HEK293 (cell line): ENCODE measurements at regions not wholly inside any gene's neighbourhood (a gene's known extent, or its start where the extent isn't known, plus 50 kb on each side); places are given as distances from the start of the nearest gene placed in this dataset.

Experiments
- CTCF ChIA-PET: fragments of 350-600 bp; formaldehyde crosslinking; extraction: SDS; loops from one replicate; lab custom pipeline; 2021; ENCODE audit warnings: antibody characterized with exemption; lab: Yijun Ruan, JAX
- POLR2A ChIA-PET: fragments of 300-600 bp; formaldehyde crosslinking; extraction: SDS; loops from one replicate; lab custom pipeline; 2020; ENCODE audit warnings: antibody characterized with exemption, inconsistent platforms; lab: Yijun Ruan, JAX
- H3K27ac ChIP-seq: fragments of 200-500 bp; sonication (Bioruptor generic); 2 replicates; pipeline ENCODE4 v1.5.1; 2014; ENCODE audit warnings: low read depth, low read length, control low read depth, inconsistent platforms; ENCODE audit errors: extremely low read depth
- H3K36me3 ChIP-seq, 2 experiments: fragments of 200-500 bp in 1 of 2; sonication (Bioruptor generic) in 1 of 2; 1 replicate in 1 of 2; 2 replicates in 1 of 2; pipeline ENCODE4 v1.5.1; 2014 to 2017; ENCODE audit warnings: inconsistent platforms in 2 of 2, low read length in 2 of 2; ENCODE audit not compliant: control insufficient read depth in 2 of 2, insufficient read depth in 1 of 2
- H3K4me1 ChIP-seq: fragments of 200-500 bp; sonication (Bioruptor generic); 2 replicates; pipeline ENCODE4 v1.5.1; 2014; ENCODE audit warnings: mild to moderate bottlenecking, low read length, inconsistent platforms; ENCODE audit not compliant: control insufficient read depth, insufficient read depth
- H3K4me3 ChIP-seq: 2 replicates; pipeline ENCODE4 v1.5.1; 2011; ENCODE audit warnings: low read depth, mild to moderate bottlenecking, control low read depth, low read length, moderate library complexity
- H3K9me3 ChIP-seq: fragments of 200-500 bp; sonication (Bioruptor generic); 2 replicates; pipeline ENCODE4 v1.5.1; 2014; ENCODE audit warnings: low read depth, low read length, inconsistent platforms; ENCODE audit not compliant: control insufficient read depth, insufficient read depth
- GLI2 ChIP-seq: fragments of 450-650 bp; formaldehyde crosslinking; IDR thresholded peaks from 2 replicates; pipeline ENCODE4; 2017; ENCODE audit warnings: missing biosample characterization, missing genetic modification characterization, low read depth, borderline replicate concordance
- IKZF3 ChIP-seq: fragments of 450-650 bp; IDR thresholded peaks from 2 replicates; pipeline ENCODE4 v1.5.0; 2018; ENCODE audit warnings: missing biosample characterization, mild to moderate bottlenecking, missing genetic modification characterization, moderate library complexity
- PBX3 ChIP-seq: sonication (generic); formaldehyde crosslinking; IDR thresholded peaks from 2 replicates; pipeline ENCODE4 v1.8.1; 2022; ENCODE audit warnings: mild to moderate bottlenecking, moderate library complexity, missing genetic modification reagents
- SCRT2 ChIP-seq: fragments of 450-650 bp; formaldehyde crosslinking; IDR thresholded peaks from 2 replicates; pipeline ENCODE4 v1.5.1; 2016; ENCODE audit warnings: missing biosample characterization, missing genetic modification characterization
- ZBTB20 ChIP-seq: fragments of 450-650 bp; formaldehyde crosslinking; IDR thresholded peaks from 2 replicates; pipeline ENCODE4 v1.5.1; 2016; ENCODE audit warnings: missing biosample characterization, missing genetic modification characterization
- ZFP41 ChIP-seq: fragments of 450-650 bp; formaldehyde crosslinking; IDR thresholded peaks from 2 replicates; pipeline ENCODE4 v1.5.1; 2016; ENCODE audit warnings: missing biosample characterization, missing genetic modification characterization, borderline replicate concordance
- ZNF133 ChIP-seq: fragments of 450-650 bp; formaldehyde crosslinking; IDR thresholded peaks from 2 replicates; pipeline ENCODE4 v1.5.1; 2016; ENCODE audit warnings: missing biosample characterization, missing genetic modification characterization
- ZNF146 ChIP-seq: fragments of 450-650 bp; formaldehyde crosslinking; IDR thresholded peaks from 2 replicates; pipeline ENCODE4 v1.5.1; 2016; ENCODE audit warnings: missing biosample characterization, missing genetic modification characterization
- ZNF223 ChIP-seq: fragments of 450-650 bp; formaldehyde crosslinking; IDR thresholded peaks from 2 replicates; pipeline ENCODE4 v1.5.1; 2016; ENCODE audit warnings: missing biosample characterization, missing genetic modification characterization
- ZNF292 ChIP-seq: fragments of 450-650 bp; formaldehyde crosslinking; IDR thresholded peaks from 2 replicates; pipeline ENCODE4 v1.5.1; 2016; ENCODE audit warnings: low read depth, missing biosample characterization, missing genetic modification characterization, borderline replicate concordance
- ZNF311 ChIP-seq: fragments of 450-650 bp; formaldehyde crosslinking; IDR thresholded peaks from 2 replicates; pipeline ENCODE4 v1.5.1; 2017; ENCODE audit warnings: missing biosample characterization, missing genetic modification characterization, borderline replicate concordance
- ZNF404 ChIP-seq: fragments of 450-650 bp; formaldehyde crosslinking; IDR thresholded peaks from 2 replicates; pipeline ENCODE4 v1.5.1; 2017; ENCODE audit warnings: missing biosample characterization, missing genetic modification characterization
- ZNF423 ChIP-seq: fragments of 450-650 bp; formaldehyde crosslinking; IDR thresholded peaks from 2 replicates; pipeline ENCODE4 v1.5.1; 2016; ENCODE audit warnings: missing biosample characterization, missing genetic modification characterization
- ZNF560 ChIP-seq: fragments of 450-650 bp; formaldehyde crosslinking; IDR thresholded peaks from 2 replicates; pipeline ENCODE4 v1.5.1; 2017; ENCODE audit warnings: missing biosample characterization, missing genetic modification characterization, borderline replicate concordance
- ZNF580 ChIP-seq: fragments of 450-650 bp; formaldehyde crosslinking; IDR thresholded peaks from 2 replicates; pipeline ENCODE4 v1.5.1; 2016; ENCODE audit warnings: missing biosample characterization, missing genetic modification characterization
- ZNF654 ChIP-seq: fragments of 450-650 bp; formaldehyde crosslinking; IDR thresholded peaks from 2 replicates; pipeline ENCODE4 v1.5.1; 2016; ENCODE audit warnings: low read depth, missing biosample characterization, missing genetic modification characterization
- ZNF660 ChIP-seq: fragments of 450-650 bp; IDR thresholded peaks from 2 replicates; pipeline ENCODE4 v1.5.1; 2018; ENCODE audit warnings: missing biosample characterization, mild to moderate bottlenecking, missing genetic modification characterization
- ZNF701 ChIP-seq: fragments of 450-650 bp; formaldehyde crosslinking; IDR thresholded peaks from 2 replicates; pipeline ENCODE4 v1.5.1; 2016; ENCODE audit warnings: missing biosample characterization, missing genetic modification characterization

- Histone ChIP-seq H3K4me3 (no peak overlapping the region), H3K36me3 (no peaks in the 10 kb centered on the region), H3K27ac (no peak overlapping the region), H3K9me3 (no peaks in the 10 kb centered on the region), H3K4me1 (no peaks in the 10 kb centered on the region)
- ChIA-PET CTCF (no interaction called here), POLR2A (no interaction called here)
- no peak for TF ChIP-seq ZNF654
- TF ChIP-seq ZNF146: no peak
- TF ChIP-seq ZNF701 (tag by site-specific recombination): no peak
- TF ChIP-seq PBX3 (CRISPR knock-in tag): no peak
Observed at GRCh38 chr2:156647377-156648010, 211.3 kb downstream of the GPD2 start.

GRCh38 chr2:156648522-156648921 lies 212.3 kb downstream of the GPD2 start:
- CTCF ChIA-PET: no interaction called here
- TF ChIP-seq ZNF654: no peak
- no peak for TF ChIP-seq ZNF404 (tag by site-specific recombination)
- TF ChIP-seq ZNF223: no peak
- TF ChIP-seq ZFP41: no peak
- no peak for TF ChIP-seq ZNF580
- TF ChIP-seq, all 188 proteins: peak for 0
- Histone ChIP-seq H3K9me3 (no peaks in the 10 kb centered on the region), H3K27ac (no peak overlapping the region), H3K4me1 (no peaks in the 10 kb centered on the region), H3K4me3 (no peak overlapping the region), H3K36me3 (no peaks in the 10 kb centered on the region)
- POLR2A ChIA-PET: interaction anchor here (0.6 kb wide), 1 partner anchor 248 kb away, joined by 4 read pairs; no protein-coding TSS in a partner anchor

- no peaks in the 10 kb centered on the region for H3K36me3 ChIP-seq
- ChIA-PET POLR2A (no interaction called here), CTCF (no interaction called here)
- TF ChIP-seq SCRT2 (tag by site-specific recombination) (no peak), ZNF423 (no peak)
- H3K9me3 ChIP-seq: no peaks in the 10 kb centered on the region
- H3K4me1 ChIP-seq: no peaks in the 10 kb centered on the region
- H3K27ac ChIP-seq: no peak overlapping the region
- no peak overlapping the region for H3K4me3 ChIP-seq
Observed at GRCh38 chr2:156649596-156649995, 213.4 kb downstream of the GPD2 start.

GRCh38 chr2:156652691-156653090 lies 216.5 kb downstream of the GPD2 start:
- no peak overlapping the region for H3K27ac ChIP-seq
- POLR2A ChIA-PET: no interaction called here
- CTCF ChIA-PET: interaction anchor here (0.6 kb wide), 1 partner anchor 542 kb away, joined by 5 read pairs; no protein-coding TSS in a partner anchor
- H3K36me3 ChIP-seq: no peaks in the 10 kb centered on the region
- H3K9me3 ChIP-seq: no peaks in the 10 kb centered on the region
- TF ChIP-seq ZBTB20 (tag by site-specific recombination) (no peak), ZNF292 (tag by site-specific recombination) (no peak), ZNF660 (tag by site-specific recombination) (no peak), ZNF133 (tag by site-specific recombination) (no peak)
- no peak overlapping the region for H3K4me3 ChIP-seq
- no peaks in the 10 kb centered on the region for H3K4me1 ChIP-seq

GRCh38 chr2:156653675-156654074 lies 217.5 kb downstream of the GPD2 start:
- POLR2A ChIA-PET: no interaction called here
- Histone ChIP-seq H3K4me1 (no peaks in the 10 kb centered on the region), H3K9me3 (no peaks in the 10 kb centered on the region), H3K36me3 (no peaks in the 10 kb centered on the region), H3K4me3 (no peak overlapping the region), H3K27ac (no peak overlapping the region)
- no peak for TF ChIP-seq ZNF311 (tag by site-specific recombination)
- no peak for TF ChIP-seq GLI2 (tag by site-specific recombination)
- no peak for TF ChIP-seq ZNF560 (tag by site-specific recombination)
- no peak for TF ChIP-seq IKZF3 (tag by site-specific recombination)
- CTCF ChIA-PET: no interaction called here
